Choroid plexus epithelial cell (primary cell): ENCODE measurements at regions not wholly inside any gene's neighbourhood (a gene's known extent, or its start where the extent isn't known, plus 50 kb on each side); places are given as distances from the start of the nearest gene placed in this dataset.

ENCODE experiments used
- DNase-seq: peaks from one replicate; pipeline ENCODE4 v3.0.0-alpha.2; 2010; ENCODE audit warnings: low read depth
- H3K4me3 ChIP-seq: 2 replicates; pipeline ENCODE4 v1.5.1; 2011; ENCODE audit warnings: low read depth, mild to moderate bottlenecking, control low read depth, low read length, moderate library complexity
- TF ChIP-seq, protein P1 (sequence below): conservative IDR thresholded peaks from 2 replicates; pipeline ENCODE4 v1.5.1; 2011; ENCODE audit warnings: low read depth, mild to moderate bottlenecking, control low read depth, inconsistent platforms, low read length, moderate library complexity

DNA sequence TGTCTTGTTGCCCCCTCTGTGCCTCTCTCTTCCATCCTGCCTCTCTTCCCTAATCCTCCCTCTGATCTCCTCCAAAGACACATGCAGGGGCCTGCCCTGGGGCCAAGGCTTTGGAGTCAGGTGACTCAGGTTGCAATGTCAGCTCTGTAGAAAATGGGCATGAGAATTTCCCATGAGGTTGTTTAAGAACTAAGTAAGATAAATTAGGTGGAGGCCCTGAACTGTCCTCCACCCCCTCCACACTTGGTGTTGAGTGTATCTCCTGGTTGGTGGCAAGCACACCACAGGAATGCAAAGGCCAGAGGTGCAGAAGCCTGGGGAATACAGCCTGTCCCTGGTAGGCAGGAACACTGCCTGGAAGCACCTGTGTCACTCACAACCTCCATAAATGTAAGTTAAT lies 63.9 kb upstream of the GRIK3 start:
- H3K4me3 ChIP-seq = no peak overlapping the region
- TF ChIP-seq, protein P1, sequence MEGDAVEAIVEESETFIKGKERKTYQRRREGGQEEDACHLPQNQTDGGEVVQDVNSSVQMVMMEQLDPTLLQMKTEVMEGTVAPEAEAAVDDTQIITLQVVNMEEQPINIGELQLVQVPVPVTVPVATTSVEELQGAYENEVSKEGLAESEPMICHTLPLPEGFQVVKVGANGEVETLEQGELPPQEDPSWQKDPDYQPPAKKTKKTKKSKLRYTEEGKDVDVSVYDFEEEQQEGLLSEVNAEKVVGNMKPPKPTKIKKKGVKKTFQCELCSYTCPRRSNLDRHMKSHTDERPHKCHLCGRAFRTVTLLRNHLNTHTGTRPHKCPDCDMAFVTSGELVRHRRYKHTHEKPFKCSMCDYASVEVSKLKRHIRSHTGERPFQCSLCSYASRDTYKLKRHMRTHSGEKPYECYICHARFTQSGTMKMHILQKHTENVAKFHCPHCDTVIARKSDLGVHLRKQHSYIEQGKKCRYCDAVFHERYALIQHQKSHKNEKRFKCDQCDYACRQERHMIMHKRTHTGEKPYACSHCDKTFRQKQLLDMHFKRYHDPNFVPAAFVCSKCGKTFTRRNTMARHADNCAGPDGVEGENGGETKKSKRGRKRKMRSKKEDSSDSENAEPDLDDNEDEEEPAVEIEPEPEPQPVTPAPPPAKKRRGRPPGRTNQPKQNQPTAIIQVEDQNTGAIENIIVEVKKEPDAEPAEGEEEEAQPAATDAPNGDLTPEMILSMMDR = no peak
- no peak for DNase-seq

GRCh38 chr1:37100310-37100709 lies 66.0 kb upstream of the GRIK3 start:
- TF ChIP-seq, protein P1 = no peak
- no peak for DNase-seq

DNA sequence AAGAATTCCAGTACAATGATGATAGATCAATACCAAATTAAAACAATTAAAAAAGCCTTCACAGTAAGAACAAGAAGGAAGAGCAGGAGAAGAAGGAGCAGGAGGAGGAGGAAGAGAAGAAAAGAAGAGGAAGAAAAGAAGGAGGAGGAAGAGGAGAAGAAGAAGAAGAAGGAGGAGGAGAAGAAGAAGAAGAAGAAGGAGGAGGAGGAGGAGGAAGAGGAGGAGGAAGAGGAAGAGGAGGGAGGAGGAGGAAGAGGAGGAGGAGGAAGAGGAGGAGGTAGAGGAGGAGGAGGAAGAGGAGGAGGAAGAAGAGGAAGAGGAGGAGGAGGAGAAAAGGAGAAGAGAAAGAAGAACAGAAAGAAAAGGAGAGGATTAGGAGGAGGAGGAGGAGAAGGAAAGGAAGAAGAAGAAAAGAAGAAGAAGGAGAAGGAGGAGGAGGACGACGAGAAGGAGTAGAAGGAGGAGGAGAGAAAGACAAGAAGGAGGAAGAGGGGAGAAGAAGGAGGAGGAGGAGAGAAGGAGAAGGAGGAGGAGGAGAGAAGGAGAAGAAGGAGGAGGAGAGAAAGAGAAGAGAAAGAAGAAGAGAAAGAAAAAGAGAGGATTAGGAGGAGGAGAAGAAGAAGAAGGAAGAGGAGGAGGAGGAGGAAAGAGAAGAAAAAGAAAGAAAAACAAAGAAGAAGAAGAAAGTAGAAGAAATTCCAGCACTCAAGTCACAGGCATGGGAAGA lies 68.5 kb upstream of the GRIK3 start:
- DNase-seq = no peak
- no peak overlapping the region for H3K4me3 ChIP-seq
- TF ChIP-seq, protein P1 = no peak

More at GRCh38 chr1:37100310-37100709, 66.0 kb upstream of the GRIK3 start:
- no peak overlapping the region for H3K4me3 ChIP-seq

DNA sequence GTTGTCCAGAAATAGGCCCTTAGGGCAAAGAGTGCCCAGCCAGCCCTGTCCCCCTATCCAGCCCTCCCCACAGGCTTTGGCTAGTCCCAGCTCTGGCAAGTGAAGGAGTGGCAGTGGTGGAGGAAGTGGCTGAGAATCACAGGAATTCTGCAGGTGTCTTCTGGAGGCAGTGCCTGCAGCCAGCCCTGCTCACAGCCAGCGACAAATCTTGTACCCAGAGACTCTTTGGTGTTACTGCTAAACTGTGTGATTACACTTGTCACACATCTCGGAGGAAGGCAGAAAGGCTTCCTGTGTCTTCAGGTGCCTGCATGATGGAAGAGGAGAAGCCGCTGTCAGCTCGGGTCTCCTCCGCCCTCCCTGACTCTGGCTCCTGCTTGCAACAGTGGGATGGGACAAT lies 71.6 kb upstream of the GRIK3 start:
- TF ChIP-seq, protein P1 = no peak
- DNase-seq = no peak
- no peak overlapping the region for H3K4me3 ChIP-seq

DNA sequence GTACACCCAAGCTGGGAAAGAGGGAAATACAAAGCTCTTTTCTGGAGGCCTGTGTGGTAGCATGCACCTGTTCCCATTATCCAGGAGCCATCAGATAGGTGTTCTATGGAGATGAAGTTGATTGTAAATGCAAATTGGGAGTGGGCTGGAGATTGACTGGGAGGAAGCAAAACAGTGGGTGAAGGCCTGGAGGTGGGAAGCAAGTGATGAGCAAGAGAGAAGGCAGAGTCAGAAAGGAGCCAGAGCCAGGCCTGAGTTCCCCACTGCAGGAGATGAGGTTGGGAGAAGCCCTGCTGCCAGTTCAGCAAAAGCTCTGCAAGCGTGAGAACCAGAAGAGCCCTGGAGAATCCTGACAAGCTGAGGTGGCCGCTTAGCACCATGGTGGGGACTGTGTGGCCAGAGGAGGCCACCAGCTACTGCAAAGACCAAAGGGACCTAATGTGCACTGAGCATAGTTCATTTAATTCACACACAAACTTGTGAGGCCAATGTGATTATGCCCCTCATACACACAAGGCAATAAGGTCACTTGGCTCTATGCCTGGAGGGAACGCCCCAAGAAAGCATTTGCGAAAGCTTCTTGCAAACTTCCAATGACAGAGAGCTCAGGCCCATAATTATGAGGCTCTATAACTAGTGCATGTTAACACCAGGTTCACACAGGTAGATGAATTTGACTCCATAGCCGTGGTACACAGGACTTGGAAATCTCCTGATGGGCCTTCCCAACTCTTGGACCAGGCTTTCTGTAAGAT lies 73.0 kb upstream of the GRIK3 start:
- TF ChIP-seq, protein P1 = no peak
- DNase-seq = no peak
- no peak overlapping the region for H3K4me3 ChIP-seq

- TF ChIP-seq, protein P1 = no peak
- DNase-seq = no peak
- no peak overlapping the region for H3K4me3 ChIP-seq
Observed at GRCh38 chr1:37108596-37109188, 74.4 kb upstream of the GRIK3 start.

- DNase-seq = no peak
- TF ChIP-seq, protein P1 = no peak
- H3K4me3 ChIP-seq = no peak overlapping the region
Observed at GRCh38 chr1:37112430-37112829, 78.1 kb upstream of the GRIK3 start.
